Glutamatergic neuron (in vitro differentiated cells): ENCODE measurements at regions not wholly inside any gene's neighbourhood (a gene's known extent, or its start where the extent isn't known, plus 50 kb on each side); places are given as distances from the start of the nearest gene placed in this dataset.

Source experiments
- DNase-seq: peaks from one replicate; pipeline ENCODE4 v3.0.0; 2022
- H3K27ac Mint-ChIP-seq: one replicate; pipeline ENCODE4 v1.8.0; 2020; ENCODE audit warnings: mild to moderate bottlenecking, mixed read lengths, inconsistent platforms; ENCODE audit not compliant: unreplicated experiment
- H3K27me3 Mint-ChIP-seq: one replicate; pipeline ENCODE4 v1.8.0; 2020; ENCODE audit warnings: mild to moderate bottlenecking, moderate library complexity, mixed read lengths, inconsistent platforms; ENCODE audit not compliant: unreplicated experiment
- H3K36me3 Mint-ChIP-seq: one replicate; pipeline ENCODE4 v1.8.0; 2020; ENCODE audit warnings: mild to moderate bottlenecking, mixed read lengths, inconsistent platforms; ENCODE audit not compliant: unreplicated experiment
- H3K4me1 Mint-ChIP-seq: one replicate; pipeline ENCODE4 v1.8.0; 2020; ENCODE audit warnings: mild to moderate bottlenecking, low read depth, mixed read lengths, inconsistent platforms; ENCODE audit not compliant: unreplicated experiment
- H3K4me3 Mint-ChIP-seq: one replicate; pipeline ENCODE4 v1.8.0; 2020; ENCODE audit warnings: mild to moderate bottlenecking, mixed read lengths, inconsistent platforms; ENCODE audit not compliant: unreplicated experiment
- H3K9me3 Mint-ChIP-seq: one replicate; pipeline ENCODE4 v1.8.0; 2020; ENCODE audit warnings: mild to moderate bottlenecking, moderate library complexity, mixed read lengths, inconsistent platforms; ENCODE audit not compliant: unreplicated experiment
- CTCF ChIP-seq: fragments of 200-600 bp; sonication (generic); IDR thresholded peaks from one replicate; pipeline ENCODE4 v1.5.0; 2021; ENCODE audit not compliant: partially characterized antibody, unreplicated experiment

- no peak for DNase-seq
- H3K27ac Mint-ChIP-seq = no peak overlapping the region
- TF ChIP-seq CTCF = no peak
- H3K4me1 Mint-ChIP-seq = no peaks in the 10 kb centered on the region
- no peaks in the 10 kb centered on the region for H3K27me3 Mint-ChIP-seq
- H3K4me3 Mint-ChIP-seq = no peak overlapping the region
- H3K9me3 Mint-ChIP-seq = no peaks in the 10 kb centered on the region
- H3K36me3 Mint-ChIP-seq = no peaks in the 10 kb centered on the region
These were observed 128.9 kb downstream of the CCER1 start for GRCh38 chr12:90826036-90826435.

- Mint-ChIP-seq H3K4me1 (no peaks in the 10 kb centered on the region), H3K9me3 (no peaks in the 10 kb centered on the region), H3K27ac (no peak overlapping the region), H3K36me3 (no peaks in the 10 kb centered on the region), H3K4me3 (no peak overlapping the region), H3K27me3 (no peaks in the 10 kb centered on the region)
- TF ChIP-seq CTCF = no peak
- no peak for DNase-seq
These were observed 131.1 kb downstream of the CCER1 start for GRCh38 chr12:90823859-90824258.

- Mint-ChIP-seq H3K9me3 (no peaks in the 10 kb centered on the region), H3K27ac (no peak overlapping the region), H3K27me3 (no peaks in the 10 kb centered on the region), H3K4me1 (no peaks in the 10 kb centered on the region), H3K4me3 (no peak overlapping the region), H3K36me3 (no peaks in the 10 kb centered on the region)
- no peak for DNase-seq
- no peak for TF ChIP-seq CTCF
These were observed 135.3 kb downstream of the CCER1 start for GRCh38 chr12:90819709-90820108.

GRCh38 chr12:90816353-90817089, 138.5 kb downstream of the CCER1 start:
- Mint-ChIP-seq H3K9me3 (no peaks in the 10 kb centered on the region), H3K4me1 (no peaks in the 10 kb centered on the region), H3K36me3 (no peaks in the 10 kb centered on the region), H3K27me3 (no peaks in the 10 kb centered on the region), H3K4me3 (no peak overlapping the region), H3K27ac (no peak overlapping the region)
- DNase-seq = no peak
- TF ChIP-seq CTCF = no peak

- TF ChIP-seq CTCF = no peak
- Mint-ChIP-seq H3K27ac (no peak overlapping the region), H3K27me3 (no peaks in the 10 kb centered on the region), H3K9me3 (no peaks in the 10 kb centered on the region), H3K36me3 (no peaks in the 10 kb centered on the region), H3K4me3 (no peak overlapping the region), H3K4me1 (no peaks in the 10 kb centered on the region)
- DNase-seq = no peak
These were observed 145.0 kb downstream of the CCER1 start for GRCh38 chr12:90809940-90810339.
